GM21528 (cell line): ENCODE measurements at regions not wholly inside any gene's neighbourhood (a gene's known extent, or its start where the extent isn't known, plus 50 kb on each side); places are given as distances from the start of the nearest gene placed in this dataset.

Experiments
- ATAC-seq: cut with Tn5 transposase; IDR thresholded peaks from one replicate; pipeline ENCODE4 v1.9.1; 2021; ENCODE audit warnings: mild to moderate bottlenecking, moderate library complexity; ENCODE audit not compliant: unreplicated experiment, low FRiP score

GRCh38 chr13:68254151-68254550 is 1024.0 kb upstream of the PCDH9 start:
- ATAC-seq: no peak

GRCh38 chr13:68234274-68234673 is 1004.1 kb upstream of the PCDH9 start:
- ATAC-seq: no peak

- ATAC-seq: no peak
These were observed 1002.4 kb upstream of the PCDH9 start for GRCh38 chr13:68232351-68233130.

- no peak for ATAC-seq
These were observed 984.7 kb upstream of the PCDH9 start for GRCh38 chr13:68214691-68215415.

GRCh38 chr13:68199271-68199670 is 969.1 kb upstream of the PCDH9 start:
- ATAC-seq: no peak

- no peak for ATAC-seq
These were observed 960.7 kb upstream of the PCDH9 start for GRCh38 chr13:68190818-68191217.

- no peak for ATAC-seq
These were observed 955.5 kb upstream of the PCDH9 start for GRCh38 chr13:68185444-68186141.

GRCh38 chr13:68176475-68176874 is 946.3 kb upstream of the PCDH9 start:
- no peak for ATAC-seq

GRCh38 chr13:68174893-68175292 is 944.8 kb upstream of the PCDH9 start:
- ATAC-seq: no peak

GRCh38 chr13:68173111-68173510 is 943.0 kb upstream of the PCDH9 start:
- no peak for ATAC-seq

- ATAC-seq: no peak
These were observed 940.8 kb upstream of the PCDH9 start for GRCh38 chr13:68170961-68171360.

GRCh38 chr13:68168448-68168847 is 938.3 kb upstream of the PCDH9 start:
- no peak for ATAC-seq

GRCh38 chr13:68160466-68160865 is 930.3 kb upstream of the PCDH9 start:
- ATAC-seq: no peak

GRCh38 chr13:68152414-68152813 is 922.3 kb upstream of the PCDH9 start:
- no peak for ATAC-seq

GRCh38 chr13:68145852-68146251 is 915.7 kb upstream of the PCDH9 start:
- ATAC-seq: no peak

GRCh38 chr13:68128297-68128915 is 898.3 kb upstream of the PCDH9 start:
- ATAC-seq: no peak

GRCh38 chr13:68125087-68125480 is 894.9 kb upstream of the PCDH9 start:
- ATAC-seq: no peak

GRCh38 chr13:68124437-68125086 is 894.4 kb upstream of the PCDH9 start:
- ATAC-seq: no peak

GRCh38 chr13:68110178-68110768 is 880.1 kb upstream of the PCDH9 start:
- ATAC-seq: no peak

- no peak for ATAC-seq
These were observed 877.5 kb upstream of the PCDH9 start for GRCh38 chr13:68107667-68108066.
